NT2/D1 (cell line): ENCODE measurements at regions not wholly inside any gene's neighbourhood (a gene's known extent, or its start where the extent isn't known, plus 50 kb on each side); places are given as distances from the start of the nearest gene placed in this dataset.

Source experiments
- SUZ12 ChIP-seq: IDR thresholded peaks from 2 replicates; pipeline ENCODE4 v1.6.1; 2011; ENCODE audit not compliant: insufficient read length, insufficient read depth; ENCODE audit errors: extremely low read depth
- YY1 ChIP-seq: IDR thresholded peaks from 2 replicates; pipeline ENCODE4 v1.6.1; 2011; ENCODE audit not compliant: insufficient read length, insufficient read depth
- ZNF274 ChIP-seq: IDR thresholded peaks from 2 replicates; pipeline ENCODE4 v1.6.1; 2011; ENCODE audit warnings: mild to moderate bottlenecking, low read depth, low read length

- TF ChIP-seq YY1 (no peak), ZNF274 (no peak), SUZ12 (no peak)
These were observed 135.3 kb downstream of the RFC3 start for GRCh38 chr13:33953203-33953602.
